H9 (cell line): ENCODE measurements at regions not wholly inside any gene's neighbourhood (a gene's known extent, or its start where the extent isn't known, plus 50 kb on each side); places are given as distances from the start of the nearest gene placed in this dataset.

Source experiments
- DNase-seq: peaks from one replicate; pipeline ENCODE4 v3.0.0-alpha.2; 2017
- H2AFZ ChIP-seq: one replicate; pipeline ENCODE4 v1.6.1; 2013; ENCODE audit warnings: mild to moderate bottlenecking, low read length, control low read depth, moderate library complexity
- H2AK5ac ChIP-seq: 2 replicates; pipeline ENCODE4 v1.6.1; 2013; ENCODE audit warnings: low read length, control low read depth, mixed read lengths; ENCODE audit not compliant: insufficient read length
- H2BK120ac ChIP-seq: one replicate; pipeline ENCODE4 v1.6.1; 2013; ENCODE audit warnings: low read depth, mild to moderate bottlenecking, low read length, control low read depth, inconsistent platforms; ENCODE audit not compliant: poor library complexity, severe bottlenecking
- H2BK12ac ChIP-seq: 2 replicates; pipeline ENCODE4 v1.6.1; 2013; ENCODE audit warnings: low read length, control low read depth, mixed read lengths, low read depth; ENCODE audit not compliant: insufficient read length
- H2BK15ac ChIP-seq: 2 replicates; pipeline ENCODE4 v1.6.1; 2013; ENCODE audit warnings: low read depth, low read length, control low read depth
- H2BK20ac ChIP-seq: one replicate; pipeline ENCODE4 v1.6.1; 2013; ENCODE audit warnings: low read depth, mild to moderate bottlenecking, low read length, control low read depth, inconsistent platforms; ENCODE audit not compliant: poor library complexity, severe bottlenecking
- H2BK5ac ChIP-seq: 2 replicates; pipeline ENCODE4 v1.6.1; 2013; ENCODE audit warnings: low read length, control low read depth, mixed read lengths; ENCODE audit not compliant: insufficient read length
- H3K14ac ChIP-seq: 2 replicates; pipeline ENCODE4 v1.6.1; 2013; ENCODE audit warnings: low read length, control low read depth; ENCODE audit not compliant: insufficient read depth
- H3K18ac ChIP-seq: 2 replicates; pipeline ENCODE4 v1.6.1; 2013; ENCODE audit warnings: low read depth, mild to moderate bottlenecking, mixed read lengths, low read length, control low read depth; ENCODE audit not compliant: insufficient read length
- H3K23ac ChIP-seq: 2 replicates; pipeline ENCODE4 v1.6.1; 2013; ENCODE audit warnings: low read length, control low read depth, mixed read lengths, low read depth; ENCODE audit not compliant: insufficient read length
- H3K23me2 ChIP-seq: 2 replicates; pipeline ENCODE4 v1.6.1; 2013; ENCODE audit warnings: low read depth, mild to moderate bottlenecking, mixed read lengths, low read length, control low read depth; ENCODE audit not compliant: insufficient read length, poor library complexity, severe bottlenecking
- H3K27ac ChIP-seq: 2 replicates; pipeline ENCODE4 v1.5.1; 2013; ENCODE audit warnings: low read length, control low read depth, mixed read lengths, low read depth; ENCODE audit not compliant: insufficient read length
- H3K27me3 ChIP-seq: 2 replicates; pipeline ENCODE4 v1.6.1; 2013; ENCODE audit warnings: low read length, control low read depth, inconsistent platforms; ENCODE audit not compliant: insufficient read depth
- H3K4ac ChIP-seq: 2 replicates; pipeline ENCODE4 v1.6.1; 2013; ENCODE audit warnings: low read depth, mild to moderate bottlenecking, control low read depth, inconsistent platforms, low read length, moderate library complexity
- H3K4me1 ChIP-seq: 2 replicates; pipeline ENCODE4 v1.6.1; 2013; ENCODE audit warnings: low read length, control low read depth, inconsistent platforms; ENCODE audit not compliant: insufficient read depth
- H3K4me2 ChIP-seq: 2 replicates; pipeline ENCODE4 v1.6.1; 2013; ENCODE audit warnings: low read length, control low read depth, mixed read lengths; ENCODE audit not compliant: insufficient read length, insufficient read depth
- H3K56ac ChIP-seq: 2 replicates; pipeline ENCODE4 v1.6.1; 2013; ENCODE audit warnings: low read depth, mild to moderate bottlenecking, mixed read lengths, low read length, control low read depth; ENCODE audit not compliant: insufficient read length
- H3K79me1 ChIP-seq: 2 replicates; pipeline ENCODE4 v1.6.1; 2013; ENCODE audit warnings: low read depth, mild to moderate bottlenecking, moderate library complexity, low read length, control low read depth, inconsistent platforms; ENCODE audit not compliant: insufficient read depth, poor library complexity, severe bottlenecking
- H3K79me2 ChIP-seq: 2 replicates; pipeline ENCODE4 v1.6.1; 2013; ENCODE audit warnings: low read length, control low read depth, inconsistent platforms; ENCODE audit not compliant: insufficient read depth
- H3K9ac ChIP-seq: 2 replicates; pipeline ENCODE4 v1.6.1; 2013; ENCODE audit warnings: low read length, control low read depth, mixed read lengths; ENCODE audit not compliant: insufficient read length; ENCODE audit errors: extremely low read depth
- H3K9me3 ChIP-seq: one replicate; pipeline ENCODE4 v1.6.1; 2013; ENCODE audit warnings: low read depth, low read length, inconsistent platforms; ENCODE audit not compliant: control insufficient read depth
- H3T11ph ChIP-seq: one replicate; pipeline ENCODE4 v1.6.1; 2013; ENCODE audit warnings: mild to moderate bottlenecking, low read length, control low read depth, inconsistent platforms
- H4K20me1 ChIP-seq: one replicate; pipeline ENCODE4 v1.6.1; 2013; ENCODE audit not compliant: control insufficient read depth, insufficient read length, insufficient read depth
- H4K5ac ChIP-seq: 2 replicates; pipeline ENCODE4 v1.6.1; 2013; ENCODE audit warnings: low read depth, mild to moderate bottlenecking, mixed read lengths, low read length, control low read depth; ENCODE audit not compliant: insufficient read length
- H4K8ac ChIP-seq: replicated peaks from 2 replicates; pipeline ENCODE4 v1.6.1; 2013; ENCODE audit warnings: low read length, control low read depth, mixed read lengths, low read depth; ENCODE audit not compliant: insufficient read length
- H4K91ac ChIP-seq: 2 replicates; pipeline ENCODE4 v1.6.1; 2013; ENCODE audit warnings: low read depth, mild to moderate bottlenecking, moderate library complexity, mixed read lengths, low read length, control low read depth; ENCODE audit not compliant: insufficient read length
- H3K27ac Mint-ChIP-seq, 3 experiments: 2 replicates in 2 of 3; 3 replicates in 1 of 3; pipeline ENCODE4 v1.8.0; 2020 to 2021; ENCODE audit warnings: mixed read lengths in 3 of 3, mild to moderate bottlenecking in 1 of 3, moderate library complexity in 1 of 3
- H3K27me3 Mint-ChIP-seq: 2 replicates; pipeline ENCODE4 v1.8.0; 2021; ENCODE audit warnings: low read depth, mild to moderate bottlenecking, moderate library complexity, mixed read lengths
- H3K36me3 Mint-ChIP-seq, 3 experiments: 2 replicates in 2 of 3; 3 replicates in 1 of 3; pipeline ENCODE4 v1.8.0; 2020 to 2021; ENCODE audit warnings: low read depth in 3 of 3, mixed read lengths in 3 of 3; ENCODE audit not compliant: insufficient read depth in 1 of 3
- H3K4me1 Mint-ChIP-seq, 2 experiments: 2 replicates each; pipeline ENCODE4 v1.8.0; 2020; ENCODE audit warnings: mixed read lengths in 2 of 2
- H3K4me3 Mint-ChIP-seq, 2 experiments: 2 replicates in 1 of 2; 3 replicates in 1 of 2; pipeline ENCODE4 v1.8.0; 2020 to 2021; ENCODE audit warnings: mild to moderate bottlenecking in 2 of 2, mixed read lengths in 2 of 2, moderate library complexity in 1 of 2
- H3K9me3 Mint-ChIP-seq, 2 experiments: 2 replicates in 1 of 2; 3 replicates in 1 of 2; pipeline ENCODE4 v1.8.0; 2020; ENCODE audit warnings: mild to moderate bottlenecking in 2 of 2, mixed read lengths in 2 of 2, moderate library complexity in 1 of 2
- CTCF ChIP-seq: fragments of 200-600 bp; sonication (generic); conservative IDR thresholded peaks from 3 replicates; pipeline ENCODE4 v1.8.0; 2021; ENCODE audit warnings: antibody characterized with exemption, mild to moderate bottlenecking
- WGBS: extraction: QIAGEN DNeasy Blood & Tissue Kit; methylation state at CpG from one replicate; pipeline ENCODE4 v1.1.7; 2013; ENCODE audit warnings: missing lambda C conversion rate, low lambda C conversion rate, mixed read lengths; ENCODE audit not compliant: insufficient read length; ENCODE audit errors: extremely low coverage; 5-methylcytosine and 5-hydroxymethylcytosine counted together

- no peak overlapping the region for H3K4me3 Mint-ChIP-seq
- Histone ChIP-seq H3T11ph (no peak overlapping the region), H2BK120ac (no peak overlapping the region)
These were observed 218.5 kb downstream of the ENC1 start for GRCh38 chr5:74422030-74422429.

More at GRCh38 chr5:74422030-74422429, 218.5 kb downstream of the ENC1 start:
- no peaks in the 10 kb centered on the region; a peak in 1 of 5 replicates for H3K9me3 Mint-ChIP-seq
- H4K5ac ChIP-seq = no peak overlapping the region
- no peak overlapping the region for H2BK20ac ChIP-seq
- H4K8ac ChIP-seq = no peak overlapping the region
- no peak overlapping the region for H2AFZ ChIP-seq
- H3K36me3 Mint-ChIP-seq = no peaks in the 10 kb centered on the region; a peak in 1 of 7 replicates
- no peak for DNase-seq
- no peaks in the 10 kb centered on the region for H3K23me2 ChIP-seq
- H3K4me1 Mint-ChIP-seq = no peaks in the 10 kb centered on the region
- H4K91ac ChIP-seq = no peak overlapping the region
- no peak overlapping the region for H2AK5ac ChIP-seq
- H3K79me2 ChIP-seq = no peaks in the 10 kb centered on the region
- no peak overlapping the region for H2BK5ac ChIP-seq
- TF ChIP-seq CTCF = no peak
- H3K14ac ChIP-seq = no peak overlapping the region
- H3K27me3 ChIP-seq = no peaks in the 10 kb centered on the region
- H3K27ac Mint-ChIP-seq = no peak overlapping the region
- no peak overlapping the region for H3K18ac ChIP-seq
- no peak overlapping the region for H3K56ac ChIP-seq
- WGBS = no CpG with 5 or more reads among the region's 3 CpGs
- no peak overlapping the region for H2BK12ac ChIP-seq
- H3K4me1 ChIP-seq = no peaks in the 10 kb centered on the region
- no peaks in the 10 kb centered on the region for H3K79me1 ChIP-seq
- H3K27me3 Mint-ChIP-seq = peaks cover 8% of the 10 kb centered on the region
- H3K9me3 ChIP-seq = no peaks in the 10 kb centered on the region
- no peak overlapping the region for H3K9ac ChIP-seq
- H4K20me1 ChIP-seq = no peaks in the 10 kb centered on the region
- no peak overlapping the region for H3K4me2 ChIP-seq
- H3K23ac ChIP-seq = no peak overlapping the region
- H3K27ac ChIP-seq = no peak overlapping the region
- H3K4ac ChIP-seq = no peak overlapping the region
- no peak overlapping the region for H2BK15ac ChIP-seq
